GM12874 (cell line): ENCODE measurements at regions not wholly inside any gene's neighbourhood (a gene's known extent, or its start where the extent isn't known, plus 50 kb on each side); places are given as distances from the start of the nearest gene placed in this dataset.

ENCODE experiments used
- TF ChIP-seq, protein P1 (sequence below): IDR thresholded peaks from 2 replicates; pipeline ENCODE4 v1.5.1; 2011; ENCODE audit warnings: low read depth, mild to moderate bottlenecking, control low read depth, low read length, moderate library complexity; ENCODE audit not compliant: insufficient read depth

DNA sequence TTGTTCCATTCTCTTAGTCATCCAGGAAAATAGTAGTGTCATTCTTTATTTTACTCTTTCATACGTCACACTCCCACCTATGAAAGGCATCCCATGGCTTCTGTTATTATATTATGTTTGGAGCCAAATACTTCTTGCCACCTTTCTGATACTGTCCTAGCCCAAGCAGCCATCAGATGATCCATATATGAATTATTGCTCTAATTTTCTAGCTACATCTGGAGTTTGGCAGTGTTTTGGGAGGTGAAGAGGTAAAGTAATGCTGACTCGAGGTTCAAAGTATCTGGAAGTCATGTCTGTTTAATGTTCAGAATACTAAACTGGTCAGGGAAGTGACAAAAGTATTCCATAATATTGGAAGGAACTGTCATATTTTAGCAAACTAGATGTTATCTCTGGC lies 362.5 kb downstream of the GPR37 start:
- TF ChIP-seq, protein P1, sequence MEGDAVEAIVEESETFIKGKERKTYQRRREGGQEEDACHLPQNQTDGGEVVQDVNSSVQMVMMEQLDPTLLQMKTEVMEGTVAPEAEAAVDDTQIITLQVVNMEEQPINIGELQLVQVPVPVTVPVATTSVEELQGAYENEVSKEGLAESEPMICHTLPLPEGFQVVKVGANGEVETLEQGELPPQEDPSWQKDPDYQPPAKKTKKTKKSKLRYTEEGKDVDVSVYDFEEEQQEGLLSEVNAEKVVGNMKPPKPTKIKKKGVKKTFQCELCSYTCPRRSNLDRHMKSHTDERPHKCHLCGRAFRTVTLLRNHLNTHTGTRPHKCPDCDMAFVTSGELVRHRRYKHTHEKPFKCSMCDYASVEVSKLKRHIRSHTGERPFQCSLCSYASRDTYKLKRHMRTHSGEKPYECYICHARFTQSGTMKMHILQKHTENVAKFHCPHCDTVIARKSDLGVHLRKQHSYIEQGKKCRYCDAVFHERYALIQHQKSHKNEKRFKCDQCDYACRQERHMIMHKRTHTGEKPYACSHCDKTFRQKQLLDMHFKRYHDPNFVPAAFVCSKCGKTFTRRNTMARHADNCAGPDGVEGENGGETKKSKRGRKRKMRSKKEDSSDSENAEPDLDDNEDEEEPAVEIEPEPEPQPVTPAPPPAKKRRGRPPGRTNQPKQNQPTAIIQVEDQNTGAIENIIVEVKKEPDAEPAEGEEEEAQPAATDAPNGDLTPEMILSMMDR = no peak

DNA sequence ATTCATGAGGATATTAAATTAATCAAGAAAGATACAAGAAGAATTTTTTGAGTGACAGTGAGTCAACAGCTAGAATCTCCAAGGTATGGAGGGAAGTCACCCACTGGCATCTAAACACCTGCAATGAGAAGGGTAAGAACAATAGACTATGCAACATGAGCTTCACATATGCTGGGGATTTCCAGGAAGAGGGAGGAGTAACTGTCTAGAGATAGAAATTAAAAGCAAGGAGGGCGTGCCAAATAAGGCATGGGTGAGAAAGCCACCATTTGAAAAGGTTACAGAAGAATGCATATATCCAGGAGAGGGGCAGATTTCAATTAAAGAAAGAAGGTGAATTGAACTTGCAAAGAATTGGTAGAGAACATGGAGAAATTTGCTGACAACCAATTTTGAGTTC lies 365.7 kb downstream of the GPR37 start:
- TF ChIP-seq, protein P1 = no peak

DNA sequence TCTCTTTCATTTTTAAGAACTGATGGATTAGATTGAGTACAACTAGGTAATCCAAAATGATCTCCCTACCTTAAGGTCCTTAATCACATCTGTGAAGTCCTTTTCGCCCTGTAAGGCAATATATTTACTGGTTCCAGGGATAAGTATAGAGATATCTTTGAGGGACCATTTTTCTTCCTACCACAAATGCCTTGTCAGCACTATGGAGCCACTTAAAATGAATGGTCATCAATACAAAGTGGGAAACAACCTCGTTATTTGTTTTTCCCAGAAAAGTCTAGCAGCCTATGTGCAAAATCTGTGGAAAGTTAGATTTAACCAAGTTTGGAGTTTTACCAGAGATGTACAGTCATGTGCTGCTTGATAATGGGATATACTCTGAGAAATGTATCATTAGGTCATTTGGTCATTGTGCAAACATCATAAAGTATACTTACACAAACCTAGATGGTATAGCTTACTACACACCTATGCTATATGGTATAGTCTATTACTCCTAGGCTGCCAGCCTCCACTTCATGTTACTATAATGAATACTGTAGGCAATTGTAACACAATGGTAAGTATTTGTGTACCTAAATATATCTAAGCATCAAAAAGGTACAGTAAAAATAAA lies 366.2 kb upstream of the TMEM229A start:
- TF ChIP-seq, protein P1 = no peak

DNA sequence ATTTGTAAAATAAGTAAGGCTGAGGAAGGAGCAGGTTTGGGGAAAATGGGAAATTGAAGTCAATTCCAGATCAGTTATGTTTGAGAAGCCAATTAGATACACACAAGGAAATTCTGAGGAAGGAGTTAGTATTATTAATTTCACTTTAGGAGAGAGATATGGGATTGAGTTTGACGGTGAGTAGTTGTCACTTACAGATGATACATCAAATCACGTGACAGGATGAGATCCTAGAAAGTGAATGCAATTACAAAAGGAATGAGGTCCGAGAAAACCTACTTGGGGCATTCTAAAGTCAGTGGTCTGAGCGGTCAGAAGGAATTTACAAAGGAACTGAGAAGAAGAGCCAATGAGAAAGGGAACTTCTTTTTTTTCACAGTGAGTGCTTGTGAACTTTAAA lies 364.3 kb upstream of the TMEM229A start:
- TF ChIP-seq, protein P1 = no peak

DNA sequence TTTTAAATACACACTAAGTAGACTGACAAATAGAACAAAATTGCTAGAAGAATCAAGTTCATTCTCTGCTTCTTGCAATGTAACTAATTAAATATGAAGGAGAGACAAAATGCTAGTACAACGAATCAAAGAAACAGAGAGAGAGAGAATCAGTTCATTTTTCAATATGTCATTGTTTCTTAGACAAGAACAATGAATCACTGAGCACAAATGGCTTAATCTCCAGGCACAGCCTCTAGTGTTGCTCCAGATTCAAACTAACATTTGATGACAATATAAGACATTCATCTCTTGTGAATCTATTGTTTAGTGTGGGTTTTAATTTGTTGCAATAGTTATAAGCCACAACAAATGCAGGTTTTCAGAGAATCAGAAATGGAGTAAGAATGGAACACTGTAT lies 357.4 kb upstream of the TMEM229A start:
- TF ChIP-seq, protein P1 = no peak

DNA sequence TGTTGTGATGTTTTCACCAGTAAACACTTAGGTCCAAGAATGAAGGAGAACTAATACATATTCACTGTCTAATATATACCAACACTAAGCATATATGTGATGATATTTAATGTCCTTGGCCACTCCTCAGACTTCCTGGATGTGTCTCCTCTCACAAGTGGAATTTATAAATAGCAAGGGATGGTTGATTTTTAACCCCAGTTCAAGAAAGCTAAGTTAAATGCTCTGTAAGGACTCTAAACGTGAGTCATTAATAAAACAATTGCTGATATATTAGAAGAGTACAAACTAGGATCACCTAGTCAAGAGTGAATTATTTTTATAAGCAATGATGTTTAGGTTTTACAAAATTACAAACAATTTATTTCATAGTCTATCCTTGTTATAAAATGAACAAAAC lies 355.9 kb upstream of the TMEM229A start:
- TF ChIP-seq, protein P1 = no peak

DNA sequence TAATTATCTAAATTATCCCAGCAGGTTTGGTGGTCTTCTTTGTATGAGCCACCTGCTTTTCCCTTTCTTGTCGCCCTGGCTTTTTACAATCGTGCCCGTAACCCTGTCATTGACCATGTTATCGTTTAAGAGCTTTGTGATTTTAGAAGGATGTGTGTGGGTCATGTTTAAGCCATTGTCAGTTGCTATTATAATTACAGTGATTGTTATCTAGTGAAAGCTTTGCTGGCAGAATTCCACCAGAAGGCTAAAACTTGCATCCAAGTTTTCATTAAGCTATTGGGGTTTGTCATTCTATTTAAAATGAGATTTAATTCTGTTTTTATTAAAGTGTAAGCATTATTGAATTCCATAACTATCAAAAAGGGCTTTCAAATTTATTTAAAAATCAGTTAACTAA lies 354.2 kb upstream of the TMEM229A start:
- TF ChIP-seq, protein P1 = no peak
